AG09309 (cell line): ENCODE measurements at regions not wholly inside any gene's neighbourhood (a gene's known extent, or its start where the extent isn't known, plus 50 kb on each side); places are given as distances from the start of the nearest gene placed in this dataset.

Experiments used
- DNase-seq: peaks from one replicate; pipeline ENCODE4 v3.0.0-alpha.2; 2010; ENCODE audit warnings: low read depth
- H3K4me3 ChIP-seq: 2 replicates; pipeline ENCODE4 v1.5.1; 2011; ENCODE audit warnings: mild to moderate bottlenecking, low read depth, low read length, moderate library complexity; ENCODE audit not compliant: control insufficient read depth
- CTCF ChIP-seq: IDR thresholded peaks from 2 replicates; pipeline ENCODE4 v1.5.1; 2011; ENCODE audit warnings: mild to moderate bottlenecking, low read depth, low read length, inconsistent platforms; ENCODE audit not compliant: insufficient read depth, control insufficient read depth; ENCODE audit errors: missing control alignments

DNA sequence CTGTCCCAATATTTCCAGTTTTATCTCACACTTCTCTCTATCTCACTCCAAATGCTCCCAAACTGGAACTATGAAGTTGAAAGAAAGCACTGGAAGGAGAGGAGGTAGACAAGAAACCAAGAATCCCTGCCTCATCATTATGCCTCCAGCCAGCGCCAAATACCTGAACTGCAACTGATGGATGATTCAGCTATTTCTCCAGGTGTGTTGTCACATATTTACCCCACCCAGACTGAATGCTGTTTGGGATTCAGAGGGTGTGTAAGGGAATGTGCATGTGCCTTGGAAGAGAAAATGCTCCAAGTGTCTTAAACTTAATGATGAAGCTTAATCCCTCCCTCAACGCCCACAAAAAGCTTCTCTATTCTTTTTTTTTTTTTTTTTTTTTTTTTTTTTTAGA is 269.5 kb upstream of the ATP11B start:
- no peak for DNase-seq
- no peak for TF ChIP-seq CTCF
- H3K4me3 ChIP-seq: no peak overlapping the region

DNA sequence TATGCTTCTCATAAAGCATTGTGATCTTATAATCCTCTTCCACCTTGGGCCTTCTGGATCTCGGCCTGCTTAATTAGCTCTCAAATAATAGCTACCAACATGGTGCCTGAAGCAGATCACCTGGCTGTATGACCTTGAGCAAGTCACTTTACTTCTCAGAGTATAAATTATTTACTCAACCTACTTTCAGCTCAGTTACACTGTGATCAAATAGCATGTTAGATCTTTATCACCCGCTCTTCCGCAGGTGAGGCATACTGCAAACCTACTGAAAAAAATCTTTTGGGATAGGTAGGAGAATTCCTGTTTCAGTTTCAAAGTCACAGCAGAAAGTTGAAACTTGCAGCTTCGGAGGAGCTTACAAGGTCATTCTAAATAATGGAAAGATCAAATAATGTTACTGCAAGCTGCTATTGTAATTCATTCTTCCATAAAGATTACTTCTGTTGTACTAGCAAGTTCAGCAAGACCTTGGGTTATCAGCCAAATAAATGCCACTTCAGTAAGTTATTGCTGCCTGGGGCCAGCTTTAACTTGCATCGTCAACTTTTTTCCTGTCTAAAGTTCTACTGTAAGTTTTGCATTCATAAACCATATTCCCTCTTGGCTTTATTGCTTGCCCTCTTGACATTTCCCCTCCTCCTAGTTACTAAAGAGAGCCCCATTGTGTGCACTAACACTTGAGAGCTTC is 268.4 kb upstream of the ATP11B start:
- no peak for DNase-seq
- H3K4me3 ChIP-seq: no peak overlapping the region
- no peak for TF ChIP-seq CTCF

GRCh38 chr3:182525766-182526374 is 267.4 kb upstream of the ATP11B start:
- no peak for TF ChIP-seq CTCF
- DNase-seq: no peak
- H3K4me3 ChIP-seq: no peak overlapping the region

GRCh38 chr3:182527745-182528144 is 265.6 kb upstream of the ATP11B start:
- H3K4me3 ChIP-seq: no peak overlapping the region
- no peak for DNase-seq
- no peak for TF ChIP-seq CTCF

GRCh38 chr3:182530316-182530715 is 263.0 kb upstream of the ATP11B start:
- DNase-seq: no peak
- TF ChIP-seq CTCF: no peak
- H3K4me3 ChIP-seq: no peak overlapping the region

- no peak for DNase-seq
- TF ChIP-seq CTCF: no peak
- no peak overlapping the region for H3K4me3 ChIP-seq
These were observed 259.9 kb upstream of the ATP11B start for GRCh38 chr3:182533394-182533793.
